ENCODE measurements at regions not wholly inside any gene's neighbourhood (a gene's known extent, or its start where the extent isn't known, plus 50 kb on each side); places are given as distances from the start of the nearest gene placed in this dataset.

DNA sequence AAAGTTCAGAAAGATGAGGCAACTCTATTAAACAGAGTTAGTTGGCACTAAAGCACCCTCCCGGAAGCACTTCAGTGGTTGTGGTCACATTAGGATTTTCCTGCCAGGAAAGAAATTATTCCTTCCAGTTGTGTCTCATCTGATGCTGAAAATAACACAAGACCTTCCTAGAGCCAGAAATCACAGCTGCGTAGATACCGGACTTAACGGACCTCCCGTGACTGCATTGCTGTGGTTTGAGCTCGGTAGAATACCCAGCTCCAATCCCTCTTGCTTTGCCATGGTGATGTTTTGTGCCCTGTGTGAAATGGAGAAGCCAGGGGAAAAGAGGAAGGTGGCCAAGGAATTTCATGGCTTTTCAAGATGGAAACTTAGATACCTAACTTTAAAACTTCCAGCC, 215.0 kb upstream of the IGF1R start:
- Histone ChIP-seq H3K4me1 (no peaks in the 10 kb centered on the region), H3K9me3 (no peaks in the 10 kb centered on the region), H3K27ac (no peak overlapping the region), H3K27me3 (no peaks in the 10 kb centered on the region), H3K4me3 (no peak overlapping the region), H3K36me3 (ENCODE audit: low read depth, missing control alignments) (no peaks in the 10 kb centered on the region)
- intact Hi-C loops (cut with DNase I; ENCODE audit: low total_unique reads): no loop called here
- no peak for DNase-seq
- TF ChIP-seq POLR2A (IDR thresholded peaks at IDR 0.05): no peak
- TF ChIP-seq, protein P1, sequence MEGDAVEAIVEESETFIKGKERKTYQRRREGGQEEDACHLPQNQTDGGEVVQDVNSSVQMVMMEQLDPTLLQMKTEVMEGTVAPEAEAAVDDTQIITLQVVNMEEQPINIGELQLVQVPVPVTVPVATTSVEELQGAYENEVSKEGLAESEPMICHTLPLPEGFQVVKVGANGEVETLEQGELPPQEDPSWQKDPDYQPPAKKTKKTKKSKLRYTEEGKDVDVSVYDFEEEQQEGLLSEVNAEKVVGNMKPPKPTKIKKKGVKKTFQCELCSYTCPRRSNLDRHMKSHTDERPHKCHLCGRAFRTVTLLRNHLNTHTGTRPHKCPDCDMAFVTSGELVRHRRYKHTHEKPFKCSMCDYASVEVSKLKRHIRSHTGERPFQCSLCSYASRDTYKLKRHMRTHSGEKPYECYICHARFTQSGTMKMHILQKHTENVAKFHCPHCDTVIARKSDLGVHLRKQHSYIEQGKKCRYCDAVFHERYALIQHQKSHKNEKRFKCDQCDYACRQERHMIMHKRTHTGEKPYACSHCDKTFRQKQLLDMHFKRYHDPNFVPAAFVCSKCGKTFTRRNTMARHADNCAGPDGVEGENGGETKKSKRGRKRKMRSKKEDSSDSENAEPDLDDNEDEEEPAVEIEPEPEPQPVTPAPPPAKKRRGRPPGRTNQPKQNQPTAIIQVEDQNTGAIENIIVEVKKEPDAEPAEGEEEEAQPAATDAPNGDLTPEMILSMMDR (IDR thresholded peaks at IDR 0.05): no peak
- 60 to 67% methylated on average over 6 of the region's 6 CpGs for WGBS, 2 donors

DNA sequence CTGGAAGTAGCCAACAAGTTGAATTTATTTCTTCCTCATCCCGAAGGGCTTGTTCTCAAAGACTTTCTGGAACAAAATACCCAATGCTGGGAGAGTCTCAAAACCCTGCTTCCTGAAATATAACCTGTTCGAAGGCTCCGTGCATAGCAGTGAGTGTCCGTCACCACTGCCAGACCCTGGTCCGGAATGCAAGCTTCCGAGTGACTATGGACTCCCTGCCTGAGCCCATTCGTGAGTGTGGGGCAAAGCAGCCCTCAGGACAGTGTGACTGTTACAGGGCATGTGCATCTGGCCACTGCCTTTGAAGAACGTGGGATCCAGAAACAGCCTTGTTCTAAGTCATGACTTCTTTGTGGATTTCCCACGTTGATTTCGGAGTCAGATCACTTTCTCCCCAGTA, 214.5 kb upstream of the IGF1R start:
- Histone ChIP-seq H3K4me1 (no peaks in the 10 kb centered on the region), H3K27ac (no peak overlapping the region), H3K4me3 (no peak overlapping the region), H3K27me3 (no peaks in the 10 kb centered on the region), H3K36me3 (ENCODE audit: low read depth, missing control alignments) (no peaks in the 10 kb centered on the region), H3K9me3 (no peaks in the 10 kb centered on the region)
- 79 to 80% methylated on average over 10 of the region's 10 CpGs for WGBS, 2 donors
- no peak for DNase-seq
- no peak for TF ChIP-seq POLR2A (IDR thresholded peaks at IDR 0.05)
- TF ChIP-seq, protein P1 (IDR thresholded peaks at IDR 0.05): no peak
- intact Hi-C loops (cut with DNase I; ENCODE audit: low total_unique reads): no loop called here

DNA sequence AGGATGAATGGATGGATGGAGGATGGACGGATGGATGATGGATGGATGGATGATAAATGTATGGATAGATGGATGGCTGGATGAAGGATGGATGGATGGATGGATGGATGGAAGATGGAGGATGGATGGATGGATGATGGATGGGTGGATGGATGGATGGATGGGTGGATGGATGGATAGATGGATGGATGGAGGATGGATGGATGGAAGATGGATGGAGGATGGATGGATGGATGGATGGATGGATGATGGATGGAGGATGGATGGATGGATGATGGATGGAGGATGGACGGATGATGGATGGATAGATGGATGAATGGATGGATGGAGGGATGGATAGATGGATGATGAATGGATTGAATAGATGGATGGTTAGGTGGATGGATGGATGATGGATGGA, 210.6 kb upstream of the IGF1R start:
- DNase-seq: no peak
- Histone ChIP-seq H3K4me1 (no peaks in the 10 kb centered on the region), H3K4me3 (no peak overlapping the region), H3K27ac (no peak overlapping the region), H3K36me3 (ENCODE audit: low read depth, missing control alignments) (no peaks in the 10 kb centered on the region), H3K9me3 (no peaks in the 10 kb centered on the region), H3K27me3 (no peaks in the 10 kb centered on the region)
- WGBS, 2 donors: 77 to 91% methylated on average over 2 of the region's 2 CpGs
- no peak for TF ChIP-seq POLR2A (IDR thresholded peaks at IDR 0.05)
- TF ChIP-seq, protein P1 (IDR thresholded peaks at IDR 0.05): no peak
- intact Hi-C loops (cut with DNase I; ENCODE audit: low total_unique reads): no loop called here

DNA sequence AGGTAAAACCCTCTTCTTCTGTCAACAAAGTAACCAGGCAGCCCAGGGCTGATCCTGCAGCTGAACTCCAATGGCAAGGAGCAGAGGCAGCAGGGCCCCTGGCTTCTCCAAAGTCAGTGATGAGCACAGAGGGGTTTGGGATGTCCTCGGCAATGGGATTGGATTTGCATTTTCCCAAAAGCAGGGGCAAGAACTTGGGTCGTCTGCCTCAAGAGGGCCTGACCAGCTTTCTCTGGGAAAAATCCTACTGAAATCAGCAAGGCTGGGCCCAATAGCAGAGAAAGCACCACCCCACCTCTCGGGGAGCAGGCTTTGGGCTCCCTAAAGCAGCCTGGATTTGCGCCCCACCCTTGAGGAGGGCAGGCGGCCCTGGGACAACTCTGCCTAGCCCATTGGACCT, 210.0 kb upstream of the IGF1R start:
- DNase-seq: no peak
- no peaks in the 10 kb centered on the region for H3K4me1 ChIP-seq
- H3K36me3 ChIP-seq (ENCODE audit: low read depth, missing control alignments): no peaks in the 10 kb centered on the region
- 85 to 86% methylated on average over 4 to 5 of the region's 5 CpGs for WGBS, 2 donors
- H3K9me3 ChIP-seq: no peaks in the 10 kb centered on the region
- no peaks in the 10 kb centered on the region for H3K27me3 ChIP-seq
- intact Hi-C loops (cut with DNase I; ENCODE audit: low total_unique reads): no loop called here
- TF ChIP-seq, protein P1 (IDR thresholded peaks at IDR 0.05): no peak
- TF ChIP-seq POLR2A (IDR thresholded peaks at IDR 0.05): no peak
- no peak overlapping the region for H3K4me3 ChIP-seq
- no peak overlapping the region for H3K27ac ChIP-seq

DNA sequence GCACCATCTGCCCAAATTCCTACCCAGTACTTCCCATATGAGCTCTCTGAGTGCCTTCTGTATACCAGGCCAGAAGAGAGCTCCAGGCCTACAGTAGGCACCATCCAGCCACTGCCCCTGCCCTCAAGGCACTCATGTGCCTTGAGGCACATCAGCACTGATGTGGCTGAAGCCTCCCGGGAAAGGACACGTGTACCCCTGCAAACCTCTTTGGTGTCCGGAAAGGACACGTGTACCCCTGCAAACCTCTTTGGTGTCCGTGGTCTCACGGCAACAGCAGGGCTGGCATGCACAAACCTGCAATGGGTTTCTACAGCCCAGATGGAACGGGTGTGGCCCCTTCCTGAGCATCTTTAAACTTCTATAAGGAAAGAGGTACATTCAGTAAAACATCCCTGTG, 209.4 kb upstream of the IGF1R start:
- intact Hi-C loops (cut with DNase I; ENCODE audit: low total_unique reads): no loop called here
- no peak for DNase-seq
- no peaks in the 10 kb centered on the region for H3K4me1 ChIP-seq
- 93 to 100% methylated on average over 6 to 7 of the region's 7 CpGs for WGBS, 2 donors
- H3K36me3 ChIP-seq (ENCODE audit: low read depth, missing control alignments): no peaks in the 10 kb centered on the region
- H3K4me3 ChIP-seq: no peak overlapping the region
- no peaks in the 10 kb centered on the region for H3K27me3 ChIP-seq
- no peak for TF ChIP-seq POLR2A (IDR thresholded peaks at IDR 0.05)
- no peak overlapping the region for H3K27ac ChIP-seq
- no peaks in the 10 kb centered on the region for H3K9me3 ChIP-seq
